ENCODE measurements at regions not wholly inside any gene's neighbourhood (a gene's known extent, or its start where the extent isn't known, plus 50 kb on each side); places are given as distances from the start of the nearest gene placed in this dataset.

DNA sequence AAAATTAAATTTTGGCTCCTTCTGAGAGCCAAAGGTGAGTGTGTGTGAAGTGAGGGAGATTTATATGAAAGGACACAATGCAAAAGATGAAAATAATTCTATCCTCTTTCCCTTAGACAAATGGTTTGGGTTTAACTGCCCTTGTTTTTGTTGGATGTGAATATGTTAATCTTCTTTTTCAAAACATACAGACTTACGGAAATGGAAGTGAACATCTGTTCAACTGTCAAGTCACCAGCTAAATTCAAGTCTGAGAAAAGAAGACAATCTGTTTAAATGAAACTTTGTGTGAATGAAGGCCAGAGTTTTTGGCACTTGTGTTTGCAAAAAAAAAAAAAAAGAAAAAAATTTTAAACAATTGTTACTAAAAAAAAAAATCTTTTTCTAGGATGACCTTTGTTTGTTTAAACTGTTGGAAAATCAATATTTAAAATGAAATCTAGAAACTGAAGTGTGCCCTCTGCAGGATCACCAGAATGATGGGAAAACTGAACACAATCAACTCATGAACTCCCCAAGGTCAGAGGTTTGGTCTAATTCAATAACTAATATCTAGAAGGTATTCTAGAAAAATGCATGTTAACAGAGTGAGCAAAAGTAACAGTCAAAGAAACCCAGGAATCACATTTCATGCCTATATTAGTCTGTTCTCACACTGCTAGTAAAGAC lies 448.8 kb downstream of the FLRT2 start:
- in situ Hi-C loops (cut with HindIII; ENCODE audit: extremely low pct_ligation_motif_present, low pct_unique_long_range_greater_than_20kb): no loop called here
- no peak overlapping the region for H3K27ac ChIP-seq (ENCODE audit: extremely low read length, insufficient read depth, low read length)
- BruUV-seq (replicated peaks): no TSS peak
- ChIA-PET POLR2A (no interaction called here), CTCF (ENCODE audit: low intra/inter-chr PET ratio, low total read pairs) (no interaction called here)
- no peak for DNase-seq (ENCODE audit: low spot score)
- no peak overlapping the region for H2AFZ ChIP-seq (ENCODE audit: low read length)
- no peaks in the 10 kb centered on the region for H3K4me1 ChIP-seq (ENCODE audit: insufficient read depth, low read length)
- no peak overlapping the region for H3K9ac ChIP-seq (ENCODE audit: insufficient read depth, low read depth, low read length)
- 16% methylated on average over 1 of the region's 1 CpG for WGBS (ENCODE audit: low lambda C conversion rate)
- H3K4me3 ChIP-seq (replicated peaks in 1 of 3; ENCODE audit: insufficient read depth in 1 of 3, low read depth in 2 of 3, low read length in 3 of 3): no peak overlapping the region
- intact Hi-C loops (cut with micrococcal nuclease; ENCODE audit: unreplicated experiment): no loop called here
- no peak overlapping the region for H3K4me2 ChIP-seq (ENCODE audit: low read depth, low read length)
- ATAC-seq: no peak
- no peaks in the 10 kb centered on the region for H4K20me1 ChIP-seq (ENCODE audit: insufficient read depth, low read length)
- no peaks in the 10 kb centered on the region for H3K36me3 ChIP-seq (replicated peaks in 1 of 2; ENCODE audit: control insufficient read depth in 1 of 2, insufficient read depth in 2 of 2, low read length in 2 of 2)
- FAIRE-seq: no peak
- peaks cover 71% of the 10 kb centered on the region for H3K9me3 ChIP-seq (ENCODE audit: low read length)
- 0 out of 2 replicates have a peak, but pooled peaks have one; percentile 5 for TF ChIP-seq SMC3 (IDR thresholded peaks at IDR 0.05; ENCODE audit: low read length)
- TF ChIP-seq GABPA (IDR thresholded peaks at IDR 0.05; ENCODE audit: low read depth, low read length): no peak
- TF ChIP-seq GABPA (CRISPR knock-in tag; IDR thresholded peaks at IDR 0.05; ENCODE audit: low read depth): no peak
- no peak for TF ChIP-seq HNRNPL (IDR thresholded peaks at IDR 0.05; ENCODE audit: low read depth, low read length)
- TF ChIP-seq ZNF367 (CRISPR knock-in tag; IDR thresholded peaks at IDR 0.05; ENCODE audit: borderline replicate concordance): no peak
- no peak for TF ChIP-seq ZNF256 (CRISPR knock-in tag; conservative IDR thresholded peaks at IDR 0.05)
- TF ChIP-seq TAF1 (CRISPR knock-in tag; IDR thresholded peaks at IDR 0.05): no peak
- no peak for TF ChIP-seq CCDC6 (CRISPR knock-in tag; IDR thresholded peaks at IDR 0.05)
- TF ChIP-seq ZNF235 (CRISPR knock-in tag; IDR thresholded peaks at IDR 0.05; ENCODE audit: borderline replicate concordance): no peak
- 0 out of 2 replicates have a peak, but pooled peaks have one; percentile 35 for TF ChIP-seq ONECUT2 (CRISPR knock-in tag; IDR thresholded peaks at IDR 0.05)
- H3K79me2 ChIP-seq (ENCODE audit: insufficient read depth, low read length): no peaks in the 10 kb centered on the region
- no peaks in the 10 kb centered on the region for H3K27me3 ChIP-seq (ENCODE audit: control insufficient read depth in 1 of 2, insufficient read depth in 2 of 2, low read length in 2 of 2)

GRCh38 chr14:85974602-85975001 lies 444.7 kb downstream of the FLRT2 start:
- intact Hi-C loops (cut with micrococcal nuclease; ENCODE audit: unreplicated experiment): no loop called here
- in situ Hi-C loops (cut with HindIII; ENCODE audit: extremely low pct_ligation_motif_present, low pct_unique_long_range_greater_than_20kb): no loop called here
- WGBS (ENCODE audit: low lambda C conversion rate): 0% methylated on average over 4 of the region's 8 CpGs
- ChIA-PET POLR2A (no interaction called here), CTCF (ENCODE audit: low intra/inter-chr PET ratio, low total read pairs) (no interaction called here)
- peaks cover 47% of the 10 kb centered on the region for H3K9me3 ChIP-seq (ENCODE audit: low read length)
- no TSS peak for BruUV-seq (replicated peaks)
- H2AFZ ChIP-seq (ENCODE audit: low read length): no peak overlapping the region
- no peak overlapping the region for H3K9ac ChIP-seq (ENCODE audit: insufficient read depth, low read depth, low read length)
- FAIRE-seq (no peak), DNase-seq (ENCODE audit: low spot score) (no peak), ATAC-seq (no peak)
- H3K79me2 ChIP-seq (ENCODE audit: insufficient read depth, low read length): no peaks in the 10 kb centered on the region
- no peak overlapping the region for H3K27ac ChIP-seq (ENCODE audit: extremely low read length, insufficient read depth, low read length)
- no peak overlapping the region for H3K4me2 ChIP-seq (ENCODE audit: low read depth, low read length)
- H3K27me3 ChIP-seq (ENCODE audit: control insufficient read depth in 1 of 2, insufficient read depth in 2 of 2, low read length in 2 of 2): no peaks in the 10 kb centered on the region
- H3K36me3 ChIP-seq (replicated peaks in 1 of 2; ENCODE audit: control insufficient read depth in 1 of 2, insufficient read depth in 2 of 2, low read length in 2 of 2): no peaks in the 10 kb centered on the region
- H3K4me3 ChIP-seq (replicated peaks in 1 of 3; ENCODE audit: insufficient read depth in 1 of 3, low read depth in 2 of 3, low read length in 3 of 3): no peak overlapping the region
- no peaks in the 10 kb centered on the region for H3K4me1 ChIP-seq (ENCODE audit: insufficient read depth, low read length)
- H4K20me1 ChIP-seq (ENCODE audit: insufficient read depth, low read length): no peaks in the 10 kb centered on the region
- TF ChIP-seq, protein P1, sequence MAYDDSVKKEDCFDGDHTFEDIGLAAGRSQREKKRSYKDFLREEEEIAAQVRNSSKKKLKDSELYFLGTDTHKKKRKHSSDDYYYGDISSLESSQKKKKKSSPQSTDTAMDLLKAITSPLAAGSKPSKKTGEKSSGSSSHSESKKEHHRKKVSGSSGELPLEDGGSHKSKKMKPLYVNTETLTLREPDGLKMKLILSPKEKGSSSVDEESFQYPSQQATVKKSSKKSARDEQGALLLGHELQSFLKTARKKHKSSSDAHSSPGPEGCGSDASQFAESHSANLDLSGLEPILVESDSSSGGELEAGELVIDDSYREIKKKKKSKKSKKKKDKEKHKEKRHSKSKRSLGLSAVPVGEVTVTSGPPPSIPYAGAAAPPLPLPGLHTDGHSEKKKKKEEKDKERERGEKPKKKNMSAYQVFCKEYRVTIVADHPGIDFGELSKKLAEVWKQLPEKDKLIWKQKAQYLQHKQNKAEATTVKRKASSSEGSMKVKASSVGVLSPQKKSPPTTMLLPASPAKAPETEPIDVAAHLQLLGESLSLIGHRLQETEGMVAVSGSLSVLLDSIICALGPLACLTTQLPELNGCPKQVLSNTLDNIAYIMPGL (CRISPR knock-in tag; IDR thresholded peaks at IDR 0.05; ENCODE audit: borderline replicate concordance in 1 of 2, low read depth in 1 of 2): no peak
- TF ChIP-seq IKZF1 (IDR thresholded peaks at IDR 0.05): no peak
- TF ChIP-seq ZBTB10 (CRISPR knock-in tag; IDR thresholded peaks at IDR 0.05; ENCODE audit: borderline replicate concordance): no peak
- TF ChIP-seq CHD4 (IDR thresholded peaks at IDR 0.05; ENCODE audit: borderline replicate concordance, low read length): no peak
- no peak for TF ChIP-seq DPF2 (CRISPR knock-in tag; IDR thresholded peaks at IDR 0.05; ENCODE audit: borderline replicate concordance, low read depth)
- no peak for TF ChIP-seq NBN (conservative IDR thresholded peaks at IDR 0.05)
- no peak for TF ChIP-seq ELF3 (CRISPR knock-in tag; IDR thresholded peaks at IDR 0.05)
